BLaER1 (cell line): ENCODE measurements at regions not wholly inside any gene's neighbourhood (a gene's known extent, or its start where the extent isn't known, plus 50 kb on each side); places are given as distances from the start of the nearest gene placed in this dataset.

Experiments used
- H3K27ac ChIP-seq: shearing (Covaris generic); formaldehyde crosslinking; 2 replicates; pipeline ENCODE4 v1.8.1; 2022
- H3K27me3 ChIP-seq: shearing (Covaris generic); formaldehyde crosslinking; 2 replicates; pipeline ENCODE4 v1.8.1; 2022
- H3K36me3 ChIP-seq: shearing (Covaris generic); formaldehyde crosslinking; 2 replicates; pipeline ENCODE4 v1.8.1; 2022
- H3K4me1 ChIP-seq: shearing (Covaris generic); formaldehyde crosslinking; 2 replicates; pipeline ENCODE4 v1.8.1; 2022
- H3K4me2 ChIP-seq: shearing (Covaris generic); formaldehyde crosslinking; 2 replicates; pipeline ENCODE4 v1.8.1; 2022
- H3K4me3 ChIP-seq: shearing (Covaris generic); formaldehyde crosslinking; 2 replicates; pipeline ENCODE4 v1.8.1; 2022
- H3K9ac ChIP-seq: shearing (Covaris generic); formaldehyde crosslinking; 2 replicates; pipeline ENCODE4 v1.8.1; 2022
- H3K9me3 ChIP-seq: shearing (Covaris generic); formaldehyde crosslinking; 2 replicates; pipeline ENCODE4 v1.8.1; 2022
- H4K20me1 ChIP-seq: shearing (Covaris generic); formaldehyde crosslinking; 2 replicates; pipeline ENCODE4 v1.8.1; 2022
- Cebpa-rat ChIP-seq: shearing (Covaris generic); IDR thresholded peaks from 2 replicates; pipeline ENCODE4 v1.8.1; 2022

DNA sequence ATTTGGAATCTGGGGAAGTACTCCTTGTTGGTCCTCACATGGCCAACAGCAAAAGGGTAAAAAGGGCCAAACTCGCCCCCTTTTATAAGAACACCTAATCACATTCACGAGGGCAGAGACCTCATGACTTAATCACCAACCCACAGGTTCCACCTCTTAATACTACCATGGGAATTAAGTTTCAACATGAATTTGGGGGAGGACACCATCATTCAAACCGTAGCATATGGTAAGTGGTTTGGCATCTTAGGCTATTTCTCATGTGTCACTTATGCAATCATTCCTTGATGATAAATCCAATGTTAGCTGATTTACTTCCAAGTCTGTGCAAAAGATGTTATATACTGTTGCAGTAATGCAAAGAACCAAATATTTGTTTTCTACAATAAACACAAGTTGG lies 302.9 kb upstream of the FAM241A start:
- Histone ChIP-seq H3K27ac (no peak overlapping the region), H3K36me3 (no peaks in the 10 kb centered on the region), H4K20me1 (no peaks in the 10 kb centered on the region), H3K4me2 (no peak overlapping the region), H3K9me3 (no peaks in the 10 kb centered on the region; the same call in 1 of the 2 replicates), H3K4me1 (no peaks in the 10 kb centered on the region), H3K4me3 (no peak overlapping the region), H3K27me3 (no peaks in the 10 kb centered on the region), H3K9ac (no peak overlapping the region)
- TF ChIP-seq Cebpa-rat = no peak

DNA sequence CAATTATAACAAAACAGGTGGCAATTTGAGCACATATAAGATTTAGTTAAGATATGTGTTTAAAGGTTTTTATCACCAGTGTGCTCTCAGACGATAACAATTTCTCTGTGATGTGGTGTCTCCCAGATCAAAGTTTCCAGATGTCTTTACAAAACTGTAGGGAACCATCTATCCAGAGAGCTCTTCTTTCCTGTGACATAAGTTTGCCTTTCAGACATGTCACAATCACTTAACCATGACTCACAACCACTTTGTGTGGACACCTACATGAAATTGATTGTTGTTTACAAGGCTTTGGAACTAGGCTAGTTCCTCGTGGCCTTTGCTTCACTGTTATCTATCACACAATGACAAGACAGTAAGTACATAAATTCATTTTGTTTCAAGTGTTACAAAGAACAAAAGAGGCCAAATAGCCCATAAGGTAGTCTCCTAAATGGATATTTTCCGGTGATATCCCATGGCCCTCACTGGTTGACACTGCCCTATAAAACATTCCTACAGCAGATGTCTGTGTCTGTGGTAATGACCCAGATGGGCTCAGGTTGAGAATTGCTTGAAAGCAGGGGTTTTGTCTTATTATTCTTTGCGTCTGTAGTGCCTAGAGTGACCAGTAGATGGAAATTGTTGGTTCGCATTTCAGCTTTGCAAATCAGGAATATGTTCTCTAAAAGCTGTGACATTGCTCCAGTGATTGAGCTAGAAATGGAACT lies 297.8 kb upstream of the FAM241A start:
- no peak overlapping the region for H3K27ac ChIP-seq
- no peaks in the 10 kb centered on the region for H3K27me3 ChIP-seq
- H3K4me2 ChIP-seq = no peak overlapping the region
- H3K9ac ChIP-seq = no peak overlapping the region
- no peak overlapping the region for H3K4me3 ChIP-seq
- no peaks in the 10 kb centered on the region for H3K36me3 ChIP-seq
- no peak for TF ChIP-seq Cebpa-rat
- no peaks in the 10 kb centered on the region for H3K4me1 ChIP-seq
- H4K20me1 ChIP-seq = no peaks in the 10 kb centered on the region
- no peaks in the 10 kb centered on the region; the same call in 1 of the 2 replicates for H3K9me3 ChIP-seq

- Histone ChIP-seq H3K27ac (no peak overlapping the region), H3K4me3 (no peak overlapping the region), H3K9me3 (no peaks in the 10 kb centered on the region; the same call in 1 of the 2 replicates), H3K9ac (no peak overlapping the region), H3K27me3 (no peaks in the 10 kb centered on the region), H4K20me1 (no peaks in the 10 kb centered on the region), H3K4me1 (peaks cover 9% of the 10 kb centered on the region), H3K4me2 (no peak overlapping the region), H3K36me3 (no peaks in the 10 kb centered on the region)
- no peak for TF ChIP-seq Cebpa-rat
These were observed 295.4 kb upstream of the FAM241A start for GRCh38 chr4:111849746-111850284.

DNA sequence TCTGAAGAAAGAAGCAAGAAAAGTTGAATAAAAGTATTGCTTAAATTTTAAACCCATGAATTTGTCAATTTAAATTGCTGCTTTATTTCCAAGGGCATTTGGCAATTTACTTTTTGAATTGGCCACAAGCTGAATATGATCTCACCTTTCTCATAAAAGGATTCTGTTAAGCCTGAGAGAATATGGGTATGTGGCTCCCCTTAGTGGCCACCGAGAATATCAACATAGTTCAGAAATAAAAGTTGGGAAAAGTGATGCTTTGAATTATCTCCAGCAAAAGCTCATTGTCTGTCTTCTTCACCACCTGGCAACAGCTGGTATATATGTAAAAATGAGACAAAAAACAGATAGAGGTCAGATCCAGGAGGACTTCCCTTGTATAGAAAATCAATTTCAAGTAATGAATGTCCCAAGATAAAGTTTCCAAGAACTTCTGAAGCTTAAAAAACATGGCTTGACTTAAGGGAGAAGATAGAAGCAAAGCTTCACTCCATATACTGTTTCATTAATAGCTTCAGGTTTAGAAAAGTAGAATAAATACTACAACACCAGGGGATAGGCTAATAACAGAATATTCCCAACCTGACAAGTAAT lies 290.7 kb upstream of the FAM241A start:
- Histone ChIP-seq H3K36me3 (no peaks in the 10 kb centered on the region), H3K27me3 (no peaks in the 10 kb centered on the region), H3K9me3 (no peaks in the 10 kb centered on the region), H3K4me3 (no peak overlapping the region), H3K4me2 (no peak overlapping the region), H3K4me1 (peaks cover 9% of the 10 kb centered on the region), H4K20me1 (no peaks in the 10 kb centered on the region; the same call in 1 of the 2 replicates), H3K9ac (no peak overlapping the region), H3K27ac (no peak overlapping the region)
- no peak for TF ChIP-seq Cebpa-rat

GRCh38 chr4:111855308-111855707 lies 289.9 kb upstream of the FAM241A start:
- Histone ChIP-seq H3K9me3 (no peaks in the 10 kb centered on the region), H3K27ac (no peak overlapping the region), H3K9ac (no peak overlapping the region), H4K20me1 (no peaks in the 10 kb centered on the region; the same call in 1 of the 2 replicates), H3K4me1 (peaks cover 9% of the 10 kb centered on the region), H3K4me3 (no peak overlapping the region), H3K4me2 (no peak overlapping the region), H3K27me3 (no peaks in the 10 kb centered on the region), H3K36me3 (no peaks in the 10 kb centered on the region)
- no peak for TF ChIP-seq Cebpa-rat

GRCh38 chr4:111864066-111864465 lies 281.2 kb upstream of the FAM241A start:
- Histone ChIP-seq H3K9me3 (no peaks in the 10 kb centered on the region), H3K27ac (no peak overlapping the region), H3K36me3 (no peaks in the 10 kb centered on the region), H3K27me3 (no peaks in the 10 kb centered on the region), H3K4me3 (no peak overlapping the region), H3K4me1 (peaks cover 10% of the 10 kb centered on the region), H3K4me2 (no peak overlapping the region), H4K20me1 (no peaks in the 10 kb centered on the region), H3K9ac (no peak overlapping the region)
- TF ChIP-seq Cebpa-rat = no peak

DNA sequence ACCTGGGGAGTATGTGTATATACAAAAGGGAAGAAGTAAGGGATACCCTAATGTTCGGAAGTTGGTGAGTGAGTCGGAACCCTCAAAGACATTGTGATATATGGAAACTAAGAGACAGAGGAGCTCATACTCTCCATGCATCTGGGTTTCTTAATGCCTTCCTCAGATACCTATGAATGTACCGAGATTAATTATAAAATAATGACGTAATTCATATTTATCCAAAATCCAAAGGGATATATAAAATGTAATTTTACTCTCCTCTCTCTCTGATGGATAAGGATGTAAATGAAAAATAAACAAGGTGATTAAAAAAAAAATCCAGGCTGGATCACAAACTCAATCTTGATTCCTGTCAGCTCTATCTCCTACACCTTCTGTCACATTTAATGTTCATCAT lies 275.9 kb upstream of the FAM241A start:
- Histone ChIP-seq H3K9me3 (no peaks in the 10 kb centered on the region), H4K20me1 (no peaks in the 10 kb centered on the region), H3K27me3 (no peaks in the 10 kb centered on the region), H3K27ac (no peak overlapping the region), H3K4me3 (no peak overlapping the region), H3K4me1 (peaks cover 10% of the 10 kb centered on the region), H3K36me3 (no peaks in the 10 kb centered on the region), H3K9ac (no peak overlapping the region), H3K4me2 (no peak overlapping the region)
- TF ChIP-seq Cebpa-rat = no peak

GRCh38 chr4:111871802-111872201 lies 273.5 kb upstream of the FAM241A start:
- H3K4me3 ChIP-seq = no peak overlapping the region
- no peak overlapping the region for H3K9ac ChIP-seq
- no peaks in the 10 kb centered on the region for H3K27me3 ChIP-seq
- no peak for TF ChIP-seq Cebpa-rat
- no peaks in the 10 kb centered on the region for H4K20me1 ChIP-seq
- H3K9me3 ChIP-seq = no peaks in the 10 kb centered on the region
- no peak overlapping the region for H3K4me2 ChIP-seq
- peaks cover 10% of the 10 kb centered on the region for H3K4me1 ChIP-seq
- H3K27ac ChIP-seq = no peak overlapping the region
- no peaks in the 10 kb centered on the region for H3K36me3 ChIP-seq

DNA sequence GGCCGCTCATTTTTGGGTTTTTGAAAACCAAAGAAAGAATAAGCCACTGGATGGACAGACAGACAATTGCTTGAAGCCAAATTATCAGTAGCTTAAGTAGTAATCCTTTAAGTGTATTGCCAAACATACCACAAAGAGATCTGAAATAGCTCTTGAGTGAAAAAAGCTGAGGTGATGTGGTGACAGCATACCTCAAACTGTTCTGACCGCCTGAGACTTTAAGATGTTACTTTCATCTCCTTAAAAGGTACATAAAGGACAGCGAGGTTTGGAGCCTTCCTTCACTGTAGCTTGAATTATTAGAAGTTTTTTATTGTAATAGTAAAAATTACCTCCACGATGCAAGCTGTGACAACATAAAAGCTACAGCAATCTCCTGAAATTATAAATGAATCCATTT lies 271.5 kb upstream of the FAM241A start:
- H3K9ac ChIP-seq = no peak overlapping the region
- no peaks in the 10 kb centered on the region for H3K36me3 ChIP-seq
- no peaks in the 10 kb centered on the region for H4K20me1 ChIP-seq
- no peaks in the 10 kb centered on the region for H3K9me3 ChIP-seq
- TF ChIP-seq Cebpa-rat = no peak
- H3K4me2 ChIP-seq = no peak overlapping the region
- no peaks in the 10 kb centered on the region for H3K27me3 ChIP-seq
- H3K27ac ChIP-seq = no peak overlapping the region
- H3K4me1 ChIP-seq = no peaks in the 10 kb centered on the region
- no peak overlapping the region for H3K4me3 ChIP-seq

- Histone ChIP-seq H3K4me1 (no peaks in the 10 kb centered on the region), H3K4me2 (no peak overlapping the region), H3K27ac (no peak overlapping the region), H3K9ac (no peak overlapping the region), H3K27me3 (no peaks in the 10 kb centered on the region), H3K4me3 (no peak overlapping the region), H3K9me3 (no peaks in the 10 kb centered on the region), H3K36me3 (no peaks in the 10 kb centered on the region), H4K20me1 (no peaks in the 10 kb centered on the region)
- no peak for TF ChIP-seq Cebpa-rat
These were observed 265.7 kb upstream of the FAM241A start for GRCh38 chr4:111879539-111879938.
